GM23338 (cell line): ENCODE measurements at regions not wholly inside any gene's neighbourhood (a gene's known extent, or its start where the extent isn't known, plus 50 kb on each side); places are given as distances from the start of the nearest gene placed in this dataset.

Experiments used
- ATAC-seq: fragments of 200-7000 bp; cut with Tn5 transposase; 3 replicates; pipeline ENCODE4 v1.9.1; 2020
- DNase-seq: peaks from one replicate; pipeline ENCODE4 v3.0.0-alpha.2; 2015; ENCODE audit warnings: low spot score
- H2AFZ ChIP-seq: fragments of 200-600 bp; sonication (generic); 2 replicates; pipeline ENCODE4 v1.8.0; 2016; ENCODE audit warnings: antibody characterized with exemption, mild to moderate bottlenecking, moderate library complexity
- H3F3A ChIP-seq: fragments of 200-600 bp; sonication (generic); replicated peaks from 2 replicates; pipeline ENCODE4 v1.8.0; 2017; ENCODE audit warnings: antibody characterized with exemption, mixed run types, low read depth
- H3K27ac ChIP-seq: fragments of 200-600 bp; sonication (generic); 2 replicates; pipeline ENCODE4 v1.6.1; 2016; ENCODE audit warnings: low read depth
- H3K27me3 ChIP-seq: fragments of 200-600 bp; sonication (generic); 2 replicates; pipeline ENCODE4 v1.8.0; 2016; ENCODE audit warnings: mild to moderate bottlenecking, mixed run types, moderate library complexity; ENCODE audit not compliant: insufficient read depth
- H3K36me3 ChIP-seq: fragments of 200-600 bp; sonication (generic); 2 replicates; pipeline ENCODE4 v1.8.0; 2016; ENCODE audit warnings: mild to moderate bottlenecking; ENCODE audit not compliant: insufficient read depth
- H3K4me1 ChIP-seq: fragments of 200-600 bp; sonication (generic); 2 replicates; pipeline ENCODE4 v1.8.0; 2016; ENCODE audit warnings: mild to moderate bottlenecking, moderate library complexity; ENCODE audit not compliant: insufficient read depth
- H3K4me2 ChIP-seq: fragments of 200-600 bp; sonication (generic); 2 replicates; pipeline ENCODE4 v1.7.1; 2017; ENCODE audit warnings: mixed run types
- H3K4me3 ChIP-seq: fragments of 200-600 bp; sonication (generic); 2 replicates; pipeline ENCODE4 v1.6.1; 2016; ENCODE audit warnings: mixed run types
- H3K79me2 ChIP-seq: fragments of 200-600 bp; sonication (generic); replicated peaks from 2 replicates; pipeline ENCODE4 v1.8.0; 2017; ENCODE audit warnings: mild to moderate bottlenecking; ENCODE audit not compliant: insufficient read depth
- H3K9me2 ChIP-seq: fragments of 200-600 bp; sonication (generic); 2 replicates; pipeline ENCODE4 v1.8.0; 2017; ENCODE audit not compliant: insufficient read depth
- H4K20me1 ChIP-seq: fragments of 200-600 bp; sonication (generic); replicated peaks from 2 replicates; pipeline ENCODE4 v1.8.0; 2017; ENCODE audit warnings: mild to moderate bottlenecking; ENCODE audit not compliant: insufficient read depth
- H3K27ac Mint-ChIP-seq: 2 replicates; pipeline ENCODE4 v1.8.0; 2020; ENCODE audit warnings: inconsistent platforms, mild to moderate bottlenecking, moderate library complexity, mixed read lengths
- H3K27me3 Mint-ChIP-seq: 3 replicates; pipeline ENCODE4 v1.8.0; 2022; ENCODE audit warnings: low read depth, mild to moderate bottlenecking, moderate library complexity, mixed read lengths, inconsistent platforms; ENCODE audit not compliant: insufficient read depth, poor library complexity
- H3K36me3 Mint-ChIP-seq: 3 replicates; pipeline ENCODE4 v1.8.0; 2021; ENCODE audit warnings: low read depth, mild to moderate bottlenecking, inconsistent platforms, moderate library complexity, mixed read lengths
- H3K4me1 Mint-ChIP-seq: 3 replicates; pipeline ENCODE4 v1.8.0; 2020; ENCODE audit warnings: mild to moderate bottlenecking, inconsistent platforms, mixed read lengths
- H3K4me3 Mint-ChIP-seq: 3 replicates; pipeline ENCODE4 v1.8.0; 2021; ENCODE audit warnings: moderate library complexity, mild to moderate bottlenecking, inconsistent platforms, mixed read lengths
- H3K9me3 Mint-ChIP-seq: 3 replicates; pipeline ENCODE4 v1.8.0; 2020; ENCODE audit warnings: moderate library complexity, mild to moderate bottlenecking, inconsistent platforms, mixed read lengths
- CREB1 ChIP-seq: fragments of 250-450 bp; sonication (Bioruptor Pico); IDR thresholded peaks from 2 replicates; pipeline ENCODE4 v1.5.0; 2020; ENCODE audit warnings: low read depth, mild to moderate bottlenecking, moderate library complexity
- EZH2 ChIP-seq: fragments of 200-600 bp; sonication (generic); IDR thresholded peaks from one replicate; pipeline ENCODE4 v1.8.0; 2017; ENCODE audit warnings: antibody characterized with exemption, mild to moderate bottlenecking, low read depth; ENCODE audit not compliant: unreplicated experiment
- EZH2phosphoT487 ChIP-seq: fragments of 200-600 bp; sonication (generic); IDR thresholded peaks from one replicate; pipeline ENCODE4 v1.8.1; 2018; ENCODE audit warnings: antibody characterized with exemption; ENCODE audit not compliant: unreplicated experiment
- JUNB ChIP-seq: IDR thresholded peaks from one replicate; pipeline ENCODE4 v1.6.1; 2016; ENCODE audit warnings: antibody characterized with exemption; ENCODE audit not compliant: unreplicated experiment
- NANOG ChIP-seq: IDR thresholded peaks from 2 replicates; pipeline ENCODE4 v1.6.1; 2016; ENCODE audit warnings: antibody characterized with exemption, borderline replicate concordance
- POLR2AphosphoS5 ChIP-seq: IDR thresholded peaks from 2 replicates; pipeline ENCODE4 v1.6.1; 2016; ENCODE audit warnings: antibody characterized with exemption, low read depth
- STAT1 ChIP-seq: IDR thresholded peaks from one replicate; pipeline ENCODE4 v1.6.1; 2016; ENCODE audit warnings: antibody characterized with exemption; ENCODE audit not compliant: unreplicated experiment
- ZNF114 ChIP-seq: fragments of 250-450 bp; sonication (Bioruptor Pico); IDR thresholded peaks from 2 replicates; pipeline ENCODE4 v1.5.0; 2020; ENCODE audit warnings: mild to moderate bottlenecking, moderate library complexity
- ZNF331 ChIP-seq: fragments of 250-450 bp; sonication (Bioruptor Pico); IDR thresholded peaks from 2 replicates; pipeline ENCODE4 v1.5.0; 2020; ENCODE audit warnings: low read depth, mild to moderate bottlenecking, moderate library complexity
- TF ChIP-seq, protein P1 (sequence below): IDR thresholded peaks from 2 replicates; pipeline ENCODE4 v1.6.1; 2016; ENCODE audit warnings: antibody characterized with exemption
- TF ChIP-seq, protein P2 (sequence below): IDR thresholded peaks from one replicate; pipeline ENCODE4 v1.6.1; 2018; ENCODE audit warnings: antibody characterized with exemption; ENCODE audit not compliant: unreplicated experiment
- TF ChIP-seq, protein P3 (sequence below), 2 experiments: fragments of 200-600 bp in 1 of 2; sonication (generic) in 1 of 2; conservative IDR thresholded peaks; 2 replicates each; pipeline versions ENCODE4 v1.5.1 to v1.6.1; 2016 to 2017; ENCODE audit warnings: antibody characterized with exemption in 2 of 2, low read depth in 2 of 2, mild to moderate bottlenecking in 2 of 2, moderate library complexity in 1 of 2
- TF ChIP-seq, protein P4 (sequence below): fragments of 250-450 bp; sonication (Bioruptor Pico); IDR thresholded peaks from 2 replicates; pipeline ENCODE4 v1.5.0; 2020; ENCODE audit warnings: mild to moderate bottlenecking, moderate library complexity

DNA sequence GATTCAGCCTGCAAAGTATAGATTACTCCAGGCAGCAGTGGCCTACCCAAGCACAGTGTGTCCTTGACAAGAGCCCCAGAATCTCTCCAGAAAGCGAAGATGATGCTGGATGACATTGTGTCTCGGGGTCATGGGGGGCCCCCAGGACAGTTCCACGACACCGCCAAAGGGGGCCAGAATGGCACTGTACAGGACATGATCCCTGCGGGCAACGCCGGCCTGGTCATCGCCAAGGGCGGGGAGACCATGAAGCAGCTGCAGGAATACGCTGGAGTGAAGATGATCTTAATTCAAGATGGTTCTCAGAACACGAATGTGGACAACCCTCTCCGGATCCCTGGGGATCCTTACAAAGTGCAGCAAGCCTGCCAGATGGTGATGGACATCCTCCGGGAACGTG, 107.0 kb upstream of the MTAP start:
- ATAC-seq (no peak), DNase-seq (no peak)
- no peak overlapping the region for H3K4me3 Mint-ChIP-seq
- no peak overlapping the region for H3K27ac Mint-ChIP-seq
- Histone ChIP-seq H3K27me3 (no peaks in the 10 kb centered on the region), H3K4me3 (no peak overlapping the region), H3K4me1 (no peaks in the 10 kb centered on the region), H3F3A (no peaks in the 10 kb centered on the region), H3K4me2 (no peak overlapping the region), H3K9me2 (peaks cover 4% of the 10 kb centered on the region; the same call in 1 of the 2 replicates), H4K20me1 (no peaks in the 10 kb centered on the region), H2AFZ (no peak overlapping the region), H3K36me3 (no peaks in the 10 kb centered on the region), H3K27ac (no peak overlapping the region), H3K79me2 (no peaks in the 10 kb centered on the region)
- peaks cover 8% of the 10 kb centered on the region; the same call in 1 of the 3 replicates for H3K9me3 Mint-ChIP-seq
- no peak for TF ChIP-seq JUNB
- TF ChIP-seq, protein P1, sequence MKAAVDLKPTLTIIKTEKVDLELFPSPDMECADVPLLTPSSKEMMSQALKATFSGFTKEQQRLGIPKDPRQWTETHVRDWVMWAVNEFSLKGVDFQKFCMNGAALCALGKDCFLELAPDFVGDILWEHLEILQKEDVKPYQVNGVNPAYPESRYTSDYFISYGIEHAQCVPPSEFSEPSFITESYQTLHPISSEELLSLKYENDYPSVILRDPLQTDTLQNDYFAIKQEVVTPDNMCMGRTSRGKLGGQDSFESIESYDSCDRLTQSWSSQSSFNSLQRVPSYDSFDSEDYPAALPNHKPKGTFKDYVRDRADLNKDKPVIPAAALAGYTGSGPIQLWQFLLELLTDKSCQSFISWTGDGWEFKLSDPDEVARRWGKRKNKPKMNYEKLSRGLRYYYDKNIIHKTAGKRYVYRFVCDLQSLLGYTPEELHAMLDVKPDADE: no peak
- TF ChIP-seq, protein P2, sequence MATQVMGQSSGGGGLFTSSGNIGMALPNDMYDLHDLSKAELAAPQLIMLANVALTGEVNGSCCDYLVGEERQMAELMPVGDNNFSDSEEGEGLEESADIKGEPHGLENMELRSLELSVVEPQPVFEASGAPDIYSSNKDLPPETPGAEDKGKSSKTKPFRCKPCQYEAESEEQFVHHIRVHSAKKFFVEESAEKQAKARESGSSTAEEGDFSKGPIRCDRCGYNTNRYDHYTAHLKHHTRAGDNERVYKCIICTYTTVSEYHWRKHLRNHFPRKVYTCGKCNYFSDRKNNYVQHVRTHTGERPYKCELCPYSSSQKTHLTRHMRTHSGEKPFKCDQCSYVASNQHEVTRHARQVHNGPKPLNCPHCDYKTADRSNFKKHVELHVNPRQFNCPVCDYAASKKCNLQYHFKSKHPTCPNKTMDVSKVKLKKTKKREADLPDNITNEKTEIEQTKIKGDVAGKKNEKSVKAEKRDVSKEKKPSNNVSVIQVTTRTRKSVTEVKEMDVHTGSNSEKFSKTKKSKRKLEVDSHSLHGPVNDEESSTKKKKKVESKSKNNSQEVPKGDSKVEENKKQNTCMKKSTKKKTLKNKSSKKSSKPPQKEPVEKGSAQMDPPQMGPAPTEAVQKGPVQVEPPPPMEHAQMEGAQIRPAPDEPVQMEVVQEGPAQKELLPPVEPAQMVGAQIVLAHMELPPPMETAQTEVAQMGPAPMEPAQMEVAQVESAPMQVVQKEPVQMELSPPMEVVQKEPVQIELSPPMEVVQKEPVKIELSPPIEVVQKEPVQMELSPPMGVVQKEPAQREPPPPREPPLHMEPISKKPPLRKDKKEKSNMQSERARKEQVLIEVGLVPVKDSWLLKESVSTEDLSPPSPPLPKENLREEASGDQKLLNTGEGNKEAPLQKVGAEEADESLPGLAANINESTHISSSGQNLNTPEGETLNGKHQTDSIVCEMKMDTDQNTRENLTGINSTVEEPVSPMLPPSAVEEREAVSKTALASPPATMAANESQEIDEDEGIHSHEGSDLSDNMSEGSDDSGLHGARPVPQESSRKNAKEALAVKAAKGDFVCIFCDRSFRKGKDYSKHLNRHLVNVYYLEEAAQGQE: no peak
- TF ChIP-seq EZH2: no peak
- TF ChIP-seq ZNF114: no peak
- TF ChIP-seq STAT1: no peak
- no peak for TF ChIP-seq ZNF331
- TF ChIP-seq EZH2phosphoT487: no peak
- no peak for TF ChIP-seq CREB1 (CRISPR knock-in tag)
- TF ChIP-seq, protein P3, sequence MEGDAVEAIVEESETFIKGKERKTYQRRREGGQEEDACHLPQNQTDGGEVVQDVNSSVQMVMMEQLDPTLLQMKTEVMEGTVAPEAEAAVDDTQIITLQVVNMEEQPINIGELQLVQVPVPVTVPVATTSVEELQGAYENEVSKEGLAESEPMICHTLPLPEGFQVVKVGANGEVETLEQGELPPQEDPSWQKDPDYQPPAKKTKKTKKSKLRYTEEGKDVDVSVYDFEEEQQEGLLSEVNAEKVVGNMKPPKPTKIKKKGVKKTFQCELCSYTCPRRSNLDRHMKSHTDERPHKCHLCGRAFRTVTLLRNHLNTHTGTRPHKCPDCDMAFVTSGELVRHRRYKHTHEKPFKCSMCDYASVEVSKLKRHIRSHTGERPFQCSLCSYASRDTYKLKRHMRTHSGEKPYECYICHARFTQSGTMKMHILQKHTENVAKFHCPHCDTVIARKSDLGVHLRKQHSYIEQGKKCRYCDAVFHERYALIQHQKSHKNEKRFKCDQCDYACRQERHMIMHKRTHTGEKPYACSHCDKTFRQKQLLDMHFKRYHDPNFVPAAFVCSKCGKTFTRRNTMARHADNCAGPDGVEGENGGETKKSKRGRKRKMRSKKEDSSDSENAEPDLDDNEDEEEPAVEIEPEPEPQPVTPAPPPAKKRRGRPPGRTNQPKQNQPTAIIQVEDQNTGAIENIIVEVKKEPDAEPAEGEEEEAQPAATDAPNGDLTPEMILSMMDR (conservative IDR thresholded peaks at IDR 0.05; ENCODE audit: low read depth in 2 of 2): no peak
- no peak for TF ChIP-seq POLR2AphosphoS5
- no peak for TF ChIP-seq NANOG
- TF ChIP-seq, protein P4, sequence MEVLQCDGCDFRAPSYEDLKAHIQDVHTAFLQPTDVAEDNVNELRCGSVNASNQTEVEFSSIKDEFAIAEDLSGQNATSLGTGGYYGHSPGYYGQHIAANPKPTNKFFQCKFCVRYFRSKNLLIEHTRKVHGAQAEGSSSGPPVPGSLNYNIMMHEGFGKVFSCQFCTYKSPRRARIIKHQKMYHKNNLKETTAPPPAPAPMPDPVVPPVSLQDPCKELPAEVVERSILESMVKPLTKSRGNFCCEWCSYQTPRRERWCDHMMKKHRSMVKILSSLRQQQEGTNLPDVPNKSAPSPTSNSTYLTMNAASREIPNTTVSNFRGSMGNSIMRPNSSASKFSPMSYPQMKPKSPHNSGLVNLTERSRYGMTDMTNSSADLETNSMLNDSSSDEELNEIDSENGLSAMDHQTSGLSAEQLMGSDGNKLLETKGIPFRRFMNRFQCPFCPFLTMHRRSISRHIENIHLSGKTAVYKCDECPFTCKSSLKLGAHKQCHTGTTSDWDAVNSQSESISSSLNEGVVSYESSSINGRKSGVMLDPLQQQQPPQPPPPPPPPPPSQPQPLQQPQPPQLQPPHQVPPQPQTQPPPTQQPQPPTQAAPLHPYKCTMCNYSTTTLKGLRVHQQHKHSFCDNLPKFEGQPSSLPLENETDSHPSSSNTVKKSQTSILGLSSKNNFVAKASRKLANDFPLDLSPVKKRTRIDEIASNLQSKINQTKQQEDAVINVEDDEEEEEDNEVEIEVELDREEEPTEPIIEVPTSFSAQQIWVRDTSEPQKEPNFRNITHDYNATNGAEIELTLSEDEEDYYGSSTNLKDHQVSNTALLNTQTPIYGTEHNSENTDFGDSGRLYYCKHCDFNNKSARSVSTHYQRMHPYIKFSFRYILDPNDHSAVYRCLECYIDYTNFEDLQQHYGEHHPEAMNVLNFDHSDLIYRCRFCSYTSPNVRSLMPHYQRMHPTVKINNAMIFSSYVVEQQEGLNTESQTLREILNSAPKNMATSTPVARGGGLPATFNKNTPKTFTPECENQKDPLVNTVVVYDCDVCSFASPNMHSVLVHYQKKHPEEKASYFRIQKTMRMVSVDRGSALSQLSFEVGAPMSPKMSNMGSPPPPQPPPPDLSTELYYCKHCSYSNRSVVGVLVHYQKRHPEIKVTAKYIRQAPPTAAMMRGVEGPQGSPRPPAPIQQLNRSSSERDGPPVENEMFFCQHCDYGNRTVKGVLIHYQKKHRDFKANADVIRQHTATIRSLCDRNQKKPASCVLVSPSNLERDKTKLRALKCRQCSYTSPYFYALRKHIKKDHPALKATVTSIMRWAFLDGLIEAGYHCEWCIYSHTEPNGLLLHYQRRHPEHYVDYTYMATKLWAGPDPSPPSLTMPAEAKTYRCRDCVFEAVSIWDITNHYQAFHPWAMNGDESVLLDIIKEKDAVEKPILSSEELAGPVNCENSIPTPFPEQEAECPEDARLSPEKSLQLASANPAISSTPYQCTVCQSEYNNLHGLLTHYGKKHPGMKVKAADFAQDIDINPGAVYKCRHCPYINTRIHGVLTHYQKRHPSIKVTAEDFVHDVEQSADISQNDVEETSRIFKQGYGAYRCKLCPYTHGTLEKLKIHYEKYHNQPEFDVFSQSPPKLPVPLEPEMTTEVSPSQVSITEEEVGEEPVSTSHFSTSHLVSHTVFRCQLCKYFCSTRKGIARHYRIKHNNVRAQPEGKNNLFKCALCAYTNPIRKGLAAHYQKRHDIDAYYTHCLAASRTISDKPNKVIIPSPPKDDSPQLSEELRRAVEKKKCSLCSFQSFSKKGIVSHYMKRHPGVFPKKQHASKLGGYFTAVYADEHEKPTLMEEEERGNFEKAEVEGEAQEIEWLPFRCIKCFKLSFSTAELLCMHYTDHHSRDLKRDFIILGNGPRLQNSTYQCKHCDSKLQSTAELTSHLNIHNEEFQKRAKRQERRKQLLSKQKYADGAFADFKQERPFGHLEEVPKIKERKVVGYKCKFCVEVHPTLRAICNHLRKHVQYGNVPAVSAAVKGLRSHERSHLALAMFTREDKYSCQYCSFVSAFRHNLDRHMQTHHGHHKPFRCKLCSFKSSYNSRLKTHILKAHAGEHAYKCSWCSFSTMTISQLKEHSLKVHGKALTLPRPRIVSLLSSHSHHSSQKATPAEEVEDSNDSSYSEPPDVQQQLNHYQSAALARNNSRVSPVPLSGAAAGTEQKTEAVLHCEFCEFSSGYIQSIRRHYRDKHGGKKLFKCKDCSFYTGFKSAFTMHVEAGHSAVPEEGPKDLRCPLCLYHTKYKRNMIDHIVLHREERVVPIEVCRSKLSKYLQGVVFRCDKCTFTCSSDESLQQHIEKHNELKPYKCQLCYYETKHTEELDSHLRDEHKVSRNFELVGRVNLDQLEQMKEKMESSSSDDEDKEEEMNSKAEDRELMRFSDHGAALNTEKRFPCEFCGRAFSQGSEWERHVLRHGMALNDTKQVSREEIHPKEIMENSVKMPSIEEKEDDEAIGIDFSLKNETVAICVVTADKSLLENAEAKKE (CRISPR knock-in tag): no peak
- H3K36me3 Mint-ChIP-seq: peaks cover 3% of the 10 kb centered on the region; the same call in 2 of the 3 replicates
- no peaks in the 10 kb centered on the region for H3K27me3 Mint-ChIP-seq
- no peaks in the 10 kb centered on the region for H3K4me1 Mint-ChIP-seq
